ENCODE measurements at regions not wholly inside any gene's neighbourhood (a gene's known extent, or its start where the extent isn't known, plus 50 kb on each side); places are given as distances from the start of the nearest gene placed in this dataset.

DNA sequence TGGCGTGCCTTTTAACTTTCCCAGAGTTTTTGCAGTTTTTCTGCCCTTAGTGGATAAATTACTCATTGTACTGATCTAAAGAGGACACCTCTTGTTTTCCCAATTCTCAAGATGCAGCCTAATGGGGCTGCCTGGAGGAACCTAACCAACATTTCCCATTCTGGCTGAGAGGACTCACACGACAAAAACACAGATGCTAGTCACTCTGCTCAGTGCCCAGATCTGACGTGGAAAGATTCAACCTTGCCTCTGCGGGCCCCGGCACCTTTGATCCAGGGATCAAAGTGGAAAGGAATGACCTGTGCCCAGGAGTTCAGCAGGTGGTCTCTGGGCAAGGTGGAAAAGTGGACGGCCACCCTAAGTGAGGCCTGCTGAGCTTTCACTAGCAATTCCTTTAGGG, 162.4 kb upstream of the FMN2 start:
- H3K4me2 ChIP-seq (ENCODE audit: insufficient read depth, low read length), result no peak overlapping the region
- no peaks in the 10 kb centered on the region for H3K27me3 ChIP-seq (ENCODE audit: control insufficient read depth in 2 of 2, insufficient read depth in 2 of 2, low read length in 2 of 2)
- CTCF ChIA-PET (ENCODE audit: low intra/inter-chr PET ratio), result no interaction called here
- no peaks in the 10 kb centered on the region for H3K79me2 ChIP-seq (ENCODE audit: control insufficient read depth, insufficient read depth, low read length)
- no peak overlapping the region for H2AFZ ChIP-seq (ENCODE audit: low read depth, low read length)
- H3K9ac ChIP-seq (ENCODE audit: insufficient read depth in 1 of 2, low read depth in 2 of 2, low read length in 2 of 2), result no peak overlapping the region
- TF ChIP-seq NFIX (CRISPR knock-in tag; IDR thresholded peaks at IDR 0.05; ENCODE audit: low read depth) (no peak), HCFC1 (IDR thresholded peaks at IDR 0.05; ENCODE audit: low read depth, low read length) (no peak), ZNF77 (CRISPR knock-in tag; IDR thresholded peaks at IDR 0.05) (no peak)
- in situ Hi-C loops (cut with MboI), result no loop called here
- POLR2A ChIA-PET, result no interaction called here
- intact Hi-C loops (cut with micrococcal nuclease), result no loop called here
- no peaks in the 10 kb centered on the region for H3K4me1 ChIP-seq (replicated peaks in 1 of 2; ENCODE audit: control insufficient read depth in 2 of 2, insufficient read depth in 2 of 2, low read length in 2 of 2)
- whole genome bisulfite sequencing (ENCODE audit: insufficient coverage, low coverage, missing lambda C conversion rate), result 1% methylated on average over 6 of the region's 6 CpGs
- no peaks in the 10 kb centered on the region for H3K36me3 ChIP-seq (ENCODE audit: control insufficient read depth, insufficient read depth, low read length)
- no peaks in the 10 kb centered on the region for H3K9me3 ChIP-seq (replicated peaks; ENCODE audit: control insufficient read depth, insufficient read depth, low read depth, low read length)
- no TSS peak for BruUV-seq (replicated peaks)
- no peaks in the 10 kb centered on the region for H3K9me1 ChIP-seq (ENCODE audit: control insufficient read depth, insufficient read depth, low read length)
- FAIRE-seq, result no peak
- DNase-seq (ENCODE audit: extremely low read depth in 1 of 4, low spot score in 3 of 4), result no peak
- no peak overlapping the region for H3K27ac ChIP-seq (ENCODE audit: extremely low read depth, low read depth, low read length)
- no peaks in the 10 kb centered on the region for H4K20me1 ChIP-seq (replicated peaks; ENCODE audit: control insufficient read depth, insufficient read depth, low read length)
- H3K4me3 ChIP-seq, result no peak overlapping the region
- ATAC-seq, result no peak

- BruUV-seq (replicated peaks), result no TSS peak
- no peak for FAIRE-seq
- TF ChIP-seq FUS (optimal IDR thresholded peaks at IDR 0.05; ENCODE audit: low read depth, low read length) (no peak), RREB1 (CRISPR knock-in tag; IDR thresholded peaks at IDR 0.05) (no peak), HDAC3 (IDR thresholded peaks at IDR 0.05; ENCODE audit: borderline replicate concordance, partially characterized antibody) (no peak), CEBPG (CRISPR knock-in tag; IDR thresholded peaks at IDR 0.05) (no peak), CEBPG (tag; conservative IDR thresholded peaks at IDR 0.05 in 1 of 2, IDR thresholded peaks at IDR 0.05 in 1 of 2) (peak in 1 of 2 experiments; percentile 13; a peak in 1 of 4 replicates), RBM14 (IDR thresholded peaks at IDR 0.05; ENCODE audit: borderline replicate concordance, insufficient read depth, low read depth, low read length) (no peak)
These were observed 160.9 kb upstream of the FMN2 start for GRCh38 chr1:239930686-239931262.

More at GRCh38 chr1:239930686-239931262, 160.9 kb upstream of the FMN2 start:
- intact Hi-C loops (cut with micrococcal nuclease) (no loop called here), in situ Hi-C loops (cut with MboI) (no loop called here)
- WGBS (ENCODE audit: insufficient coverage, low coverage, missing lambda C conversion rate), result 0% methylated on average over 3 of the region's 3 CpGs
- ATAC-seq (no peak), DNase-seq (ENCODE audit: extremely low read depth in 1 of 4, low spot score in 3 of 4) (no peak)
- Histone ChIP-seq H3K9ac (ENCODE audit: insufficient read depth in 1 of 2, low read depth in 2 of 2, low read length in 2 of 2) (no peak overlapping the region), H3K4me1 (replicated peaks in 1 of 2; ENCODE audit: control insufficient read depth in 2 of 2, insufficient read depth in 2 of 2, low read length in 2 of 2) (no peaks in the 10 kb centered on the region), H3K27me3 (ENCODE audit: control insufficient read depth in 2 of 2, insufficient read depth in 2 of 2, low read length in 2 of 2) (no peaks in the 10 kb centered on the region), H3K9me3 (replicated peaks; ENCODE audit: control insufficient read depth, insufficient read depth, low read depth, low read length) (no peaks in the 10 kb centered on the region), H3K9me1 (ENCODE audit: control insufficient read depth, insufficient read depth, low read length) (no peaks in the 10 kb centered on the region), H3K79me2 (ENCODE audit: control insufficient read depth, insufficient read depth, low read length) (no peaks in the 10 kb centered on the region), H4K20me1 (replicated peaks; ENCODE audit: control insufficient read depth, insufficient read depth, low read length) (no peaks in the 10 kb centered on the region), H3K27ac (ENCODE audit: extremely low read depth, low read depth, low read length) (no peak overlapping the region), H3K4me3 (no peak overlapping the region), H2AFZ (ENCODE audit: low read depth, low read length) (no peak overlapping the region), H3K36me3 (ENCODE audit: control insufficient read depth, insufficient read depth, low read length) (no peaks in the 10 kb centered on the region), H3K4me2 (ENCODE audit: insufficient read depth, low read length) (no peak overlapping the region)
- ChIA-PET CTCF (ENCODE audit: low intra/inter-chr PET ratio) (no interaction called here), POLR2A (no interaction called here)

Data from K562 (cell line).